ENCODE measurements at regions not wholly inside any gene's neighbourhood (a gene's known extent, or its start where the extent isn't known, plus 50 kb on each side); places are given as distances from the start of the nearest gene placed in this dataset.

DNA sequence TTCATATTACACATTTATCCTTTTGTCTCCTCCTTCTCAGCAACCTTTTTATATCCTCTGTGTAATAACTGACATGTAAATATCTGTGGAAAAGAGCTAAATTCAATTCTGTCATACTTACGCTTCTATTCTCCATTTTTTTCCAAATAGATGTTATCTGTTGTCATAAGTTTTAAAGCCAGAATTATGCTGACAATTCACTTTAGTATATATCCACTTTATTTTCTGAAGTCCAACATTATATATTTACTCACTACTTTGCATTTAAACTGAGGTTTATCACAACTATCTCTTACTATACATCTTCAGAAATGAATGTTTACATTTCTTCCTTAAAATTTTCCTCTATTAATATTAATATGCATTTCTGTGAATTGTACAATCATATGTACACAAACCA is 247.9 kb upstream of the PCDH10 start:
- TF ChIP-seq, protein P1, sequence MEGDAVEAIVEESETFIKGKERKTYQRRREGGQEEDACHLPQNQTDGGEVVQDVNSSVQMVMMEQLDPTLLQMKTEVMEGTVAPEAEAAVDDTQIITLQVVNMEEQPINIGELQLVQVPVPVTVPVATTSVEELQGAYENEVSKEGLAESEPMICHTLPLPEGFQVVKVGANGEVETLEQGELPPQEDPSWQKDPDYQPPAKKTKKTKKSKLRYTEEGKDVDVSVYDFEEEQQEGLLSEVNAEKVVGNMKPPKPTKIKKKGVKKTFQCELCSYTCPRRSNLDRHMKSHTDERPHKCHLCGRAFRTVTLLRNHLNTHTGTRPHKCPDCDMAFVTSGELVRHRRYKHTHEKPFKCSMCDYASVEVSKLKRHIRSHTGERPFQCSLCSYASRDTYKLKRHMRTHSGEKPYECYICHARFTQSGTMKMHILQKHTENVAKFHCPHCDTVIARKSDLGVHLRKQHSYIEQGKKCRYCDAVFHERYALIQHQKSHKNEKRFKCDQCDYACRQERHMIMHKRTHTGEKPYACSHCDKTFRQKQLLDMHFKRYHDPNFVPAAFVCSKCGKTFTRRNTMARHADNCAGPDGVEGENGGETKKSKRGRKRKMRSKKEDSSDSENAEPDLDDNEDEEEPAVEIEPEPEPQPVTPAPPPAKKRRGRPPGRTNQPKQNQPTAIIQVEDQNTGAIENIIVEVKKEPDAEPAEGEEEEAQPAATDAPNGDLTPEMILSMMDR (IDR thresholded peaks at IDR 0.05; ENCODE audit: insufficient read depth, low read length, poor library complexity, severe bottlenecking), result no peak
- TF ChIP-seq EZH2phosphoT487 (conservative IDR thresholded peaks at IDR 0.05; ENCODE audit: low read length), result no peak

Data from SU-DHL-6 (cell line).